ENCODE measurements at regions not wholly inside any gene's neighbourhood (a gene's known extent, or its start where the extent isn't known, plus 50 kb on each side); places are given as distances from the start of the nearest gene placed in this dataset.

DNA sequence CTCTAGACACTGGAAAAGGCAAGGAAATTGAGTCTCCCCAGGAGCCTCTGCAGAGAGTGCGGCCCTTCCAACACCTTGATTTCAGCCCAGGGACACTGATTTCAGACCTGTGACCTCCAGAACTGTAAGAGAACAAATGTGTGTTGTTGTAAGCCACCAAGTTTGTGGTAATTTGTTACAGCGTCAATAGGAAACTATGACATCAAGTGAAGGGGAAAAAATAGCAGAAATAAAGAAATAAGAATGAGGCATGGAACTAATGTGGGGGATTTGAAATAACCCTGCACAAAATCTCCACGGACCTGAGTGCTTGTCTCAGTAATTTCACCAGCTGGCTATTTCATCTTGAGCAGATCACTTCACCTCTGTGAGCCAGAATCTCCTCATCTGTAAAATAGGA is 227.8 kb upstream of the JUN start:
- CTCF ChIA-PET: no interaction called here
- intact Hi-C loops (cut with micrococcal nuclease; ENCODE audit: unreplicated experiment): no loop called here
- no peak overlapping the region for H3K4me3 ChIP-seq (ENCODE audit: low read depth in 2 of 2, low read length in 2 of 2)
- H3K27ac ChIP-seq (ENCODE audit: low read length): no peak overlapping the region
- no TSS peak for BruUV-seq (replicated peaks)
- TF ChIP-seq, protein P1, sequence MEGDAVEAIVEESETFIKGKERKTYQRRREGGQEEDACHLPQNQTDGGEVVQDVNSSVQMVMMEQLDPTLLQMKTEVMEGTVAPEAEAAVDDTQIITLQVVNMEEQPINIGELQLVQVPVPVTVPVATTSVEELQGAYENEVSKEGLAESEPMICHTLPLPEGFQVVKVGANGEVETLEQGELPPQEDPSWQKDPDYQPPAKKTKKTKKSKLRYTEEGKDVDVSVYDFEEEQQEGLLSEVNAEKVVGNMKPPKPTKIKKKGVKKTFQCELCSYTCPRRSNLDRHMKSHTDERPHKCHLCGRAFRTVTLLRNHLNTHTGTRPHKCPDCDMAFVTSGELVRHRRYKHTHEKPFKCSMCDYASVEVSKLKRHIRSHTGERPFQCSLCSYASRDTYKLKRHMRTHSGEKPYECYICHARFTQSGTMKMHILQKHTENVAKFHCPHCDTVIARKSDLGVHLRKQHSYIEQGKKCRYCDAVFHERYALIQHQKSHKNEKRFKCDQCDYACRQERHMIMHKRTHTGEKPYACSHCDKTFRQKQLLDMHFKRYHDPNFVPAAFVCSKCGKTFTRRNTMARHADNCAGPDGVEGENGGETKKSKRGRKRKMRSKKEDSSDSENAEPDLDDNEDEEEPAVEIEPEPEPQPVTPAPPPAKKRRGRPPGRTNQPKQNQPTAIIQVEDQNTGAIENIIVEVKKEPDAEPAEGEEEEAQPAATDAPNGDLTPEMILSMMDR (IDR thresholded peaks at IDR 0.05): no peak
- TF ChIP-seq, protein P2, sequence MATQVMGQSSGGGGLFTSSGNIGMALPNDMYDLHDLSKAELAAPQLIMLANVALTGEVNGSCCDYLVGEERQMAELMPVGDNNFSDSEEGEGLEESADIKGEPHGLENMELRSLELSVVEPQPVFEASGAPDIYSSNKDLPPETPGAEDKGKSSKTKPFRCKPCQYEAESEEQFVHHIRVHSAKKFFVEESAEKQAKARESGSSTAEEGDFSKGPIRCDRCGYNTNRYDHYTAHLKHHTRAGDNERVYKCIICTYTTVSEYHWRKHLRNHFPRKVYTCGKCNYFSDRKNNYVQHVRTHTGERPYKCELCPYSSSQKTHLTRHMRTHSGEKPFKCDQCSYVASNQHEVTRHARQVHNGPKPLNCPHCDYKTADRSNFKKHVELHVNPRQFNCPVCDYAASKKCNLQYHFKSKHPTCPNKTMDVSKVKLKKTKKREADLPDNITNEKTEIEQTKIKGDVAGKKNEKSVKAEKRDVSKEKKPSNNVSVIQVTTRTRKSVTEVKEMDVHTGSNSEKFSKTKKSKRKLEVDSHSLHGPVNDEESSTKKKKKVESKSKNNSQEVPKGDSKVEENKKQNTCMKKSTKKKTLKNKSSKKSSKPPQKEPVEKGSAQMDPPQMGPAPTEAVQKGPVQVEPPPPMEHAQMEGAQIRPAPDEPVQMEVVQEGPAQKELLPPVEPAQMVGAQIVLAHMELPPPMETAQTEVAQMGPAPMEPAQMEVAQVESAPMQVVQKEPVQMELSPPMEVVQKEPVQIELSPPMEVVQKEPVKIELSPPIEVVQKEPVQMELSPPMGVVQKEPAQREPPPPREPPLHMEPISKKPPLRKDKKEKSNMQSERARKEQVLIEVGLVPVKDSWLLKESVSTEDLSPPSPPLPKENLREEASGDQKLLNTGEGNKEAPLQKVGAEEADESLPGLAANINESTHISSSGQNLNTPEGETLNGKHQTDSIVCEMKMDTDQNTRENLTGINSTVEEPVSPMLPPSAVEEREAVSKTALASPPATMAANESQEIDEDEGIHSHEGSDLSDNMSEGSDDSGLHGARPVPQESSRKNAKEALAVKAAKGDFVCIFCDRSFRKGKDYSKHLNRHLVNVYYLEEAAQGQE (IDR thresholded peaks at IDR 0.05; ENCODE audit: insufficient read depth in 1 of 2, low read depth in 2 of 2, low read length in 1 of 2): no peak
- TF ChIP-seq POLR2AphosphoS5 (IDR thresholded peaks at IDR 0.05; ENCODE audit: low read depth, low read length) (no peak), TCF7L2 (IDR thresholded peaks at IDR 0.05; ENCODE audit: low read depth, low read length) (no peak), SIN3A (IDR thresholded peaks at IDR 0.05; ENCODE audit: borderline replicate concordance, insufficient read depth, low read depth, low read length) (no peak)
- in situ Hi-C loops (cut with HindIII; ENCODE audit: low pct_unique_long_range_greater_than_20kb, low sequenced_read_pairs): no loop called here
- H3K9me3 ChIP-seq (ENCODE audit: control insufficient read depth, insufficient read depth, low read depth, low read length): no peaks in the 10 kb centered on the region
- ATAC-seq: no peak
- peaks cover 14% of the 10 kb centered on the region for H3K4me1 ChIP-seq (ENCODE audit: control insufficient read depth, insufficient read depth, low read length)
- no peaks in the 10 kb centered on the region for H3K36me3 ChIP-seq (ENCODE audit: control insufficient read depth, insufficient read depth, low read length)
- H3K27me3 ChIP-seq (ENCODE audit: control insufficient read depth, insufficient read depth, low read length): no peaks in the 10 kb centered on the region
- no peak for DNase-seq (ENCODE audit: low read depth, low spot score)
- POLR2A ChIA-PET: no interaction called here

DNA sequence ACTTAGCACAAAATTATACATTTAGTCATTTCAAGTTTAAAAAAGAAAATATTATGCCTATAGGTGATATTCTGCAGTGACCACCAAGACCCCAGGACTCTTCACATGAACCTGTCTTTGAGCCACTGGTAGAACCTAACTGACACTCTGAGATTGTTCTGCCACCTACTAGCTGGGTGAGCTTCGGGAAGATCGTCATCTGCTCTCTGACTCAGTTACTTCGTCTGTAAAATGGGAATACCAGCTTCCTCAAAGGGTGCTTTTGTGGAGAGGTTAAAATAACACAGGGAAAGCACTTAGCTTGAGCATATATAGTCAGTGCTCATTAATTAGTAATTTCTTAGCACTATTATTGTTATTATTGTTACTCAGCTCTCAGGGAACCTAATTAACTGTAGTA is 228.5 kb upstream of the JUN start:
- in situ Hi-C loops (cut with HindIII; ENCODE audit: low pct_unique_long_range_greater_than_20kb, low sequenced_read_pairs) (no loop called here), intact Hi-C loops (cut with micrococcal nuclease; ENCODE audit: unreplicated experiment) (no loop called here)
- no TSS peak for BruUV-seq (replicated peaks)
- no peaks in the 10 kb centered on the region for H3K36me3 ChIP-seq (ENCODE audit: control insufficient read depth, insufficient read depth, low read length)
- ChIA-PET CTCF (interaction anchor here (0.6 kb wide), 1 partner anchor 718 kb away, joined by 3 read pairs; no protein-coding TSS in a partner anchor), POLR2A (interaction anchor here (1.6 kb wide), 1 partner anchor 228 kb away, joined by 6 read pairs; the partner anchor contains the start of gene JUN)
- ATAC-seq (no peak), DNase-seq (ENCODE audit: low read depth, low spot score) (no peak)
- no peak for TF ChIP-seq POLR2AphosphoS5 (IDR thresholded peaks at IDR 0.05; ENCODE audit: low read depth, low read length)
- TF ChIP-seq, protein P1 (IDR thresholded peaks at IDR 0.05): no peak
- TF ChIP-seq, protein P2 (IDR thresholded peaks at IDR 0.05; ENCODE audit: insufficient read depth in 1 of 2, low read depth in 2 of 2, low read length in 1 of 2): no peak
- H3K4me3 ChIP-seq (ENCODE audit: low read depth in 2 of 2, low read length in 2 of 2): no peak overlapping the region
- H3K27ac ChIP-seq (ENCODE audit: low read length): no peak overlapping the region
- H3K4me1 ChIP-seq (ENCODE audit: control insufficient read depth, insufficient read depth, low read length): peaks cover 14% of the 10 kb centered on the region
- no peaks in the 10 kb centered on the region for H3K27me3 ChIP-seq (ENCODE audit: control insufficient read depth, insufficient read depth, low read length)
- H3K9me3 ChIP-seq (ENCODE audit: control insufficient read depth, insufficient read depth, low read depth, low read length): no peaks in the 10 kb centered on the region
